ENCODE measurements at regions not wholly inside any gene's neighbourhood (a gene's known extent, or its start where the extent isn't known, plus 50 kb on each side); places are given as distances from the start of the nearest gene placed in this dataset.

DNA sequence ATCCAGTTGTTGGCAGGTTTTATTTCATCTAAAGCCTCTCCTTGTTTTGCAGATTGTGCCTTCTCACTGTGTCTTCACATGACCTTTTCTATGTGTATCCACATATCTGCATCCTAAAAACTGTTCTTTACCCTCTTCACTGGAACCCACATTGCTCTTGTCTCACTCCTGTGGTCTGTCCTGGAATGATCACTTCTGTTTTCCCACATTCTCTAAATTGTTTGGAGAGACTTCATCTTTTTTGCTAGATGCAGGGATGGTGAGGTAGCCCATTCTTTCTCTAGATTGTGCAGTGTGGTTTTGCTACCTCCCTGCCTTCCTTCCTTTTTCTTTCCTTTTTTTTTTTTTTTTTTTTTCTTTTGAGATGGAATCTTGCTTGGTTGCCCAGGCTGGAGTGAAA is 608.6 kb upstream of the MIR17HG start:
- TF ChIP-seq EP300 (IDR thresholded peaks at IDR 0.05) (no peak), CTCF (IDR thresholded peaks at IDR 0.05) (no peak)

Measured in ovary (tissue), 3 donors.